IMR-90 (cell line): ENCODE measurements at regions not wholly inside any gene's neighbourhood (a gene's known extent, or its start where the extent isn't known, plus 50 kb on each side); places are given as distances from the start of the nearest gene placed in this dataset.

ENCODE experiments used
- BHLHE40 ChIP-seq: fragments of 150-350 bp; IDR thresholded peaks from 2 replicates; pipeline ENCODE4 v1.6.1; 2016; ENCODE audit warnings: mild to moderate bottlenecking, low read depth, low read length
- CHD1 ChIP-seq: IDR thresholded peaks from 2 replicates; pipeline ENCODE4 v1.6.1; 2012; ENCODE audit warnings: low read depth, low read length, improper control_type of control experiment
- CTCF ChIP-seq: conservative IDR thresholded peaks from 2 replicates; pipeline ENCODE4 v1.5.1; 2012; ENCODE audit warnings: mild to moderate bottlenecking, low read depth, low read length, improper control_type of control experiment
- ELK1 ChIP-seq: fragments of 150-350 bp; IDR thresholded peaks from 2 replicates; pipeline ENCODE4 v1.6.1; 2016; ENCODE audit warnings: low read depth, mild to moderate bottlenecking, low read length, moderate library complexity, borderline replicate concordance
- MAZ ChIP-seq: IDR thresholded peaks from 2 replicates; pipeline ENCODE4 v1.6.1; 2012; ENCODE audit warnings: low read depth, mild to moderate bottlenecking, low read length, improper control_type of control experiment, moderate library complexity, borderline replicate concordance
- MXI1 ChIP-seq: IDR thresholded peaks from 2 replicates; pipeline ENCODE4 v1.6.1; 2012; ENCODE audit warnings: low read depth, mild to moderate bottlenecking, low read length, moderate library complexity, borderline replicate concordance
- NFE2L2 ChIP-seq: fragments of 150-350 bp; IDR thresholded peaks from 2 replicates; pipeline ENCODE4 v1.6.1; 2016; ENCODE audit warnings: low read depth, mild to moderate bottlenecking, low read length
- POLR2A ChIP-seq: IDR thresholded peaks from 2 replicates; pipeline ENCODE4 v1.6.1; 2012; ENCODE audit warnings: mild to moderate bottlenecking, low read depth, low read length
- RAD21 ChIP-seq: IDR thresholded peaks from 2 replicates; pipeline ENCODE4 v1.6.1; 2012; ENCODE audit warnings: low read length, improper control_type of control experiment
- RCOR1 ChIP-seq: IDR thresholded peaks from 2 replicates; pipeline ENCODE4 v1.6.1; 2012; ENCODE audit warnings: mild to moderate bottlenecking, low read length, improper control_type of control experiment; ENCODE audit not compliant: insufficient replicate concordance
- RFX5 ChIP-seq: IDR thresholded peaks from 2 replicates; pipeline ENCODE4 v1.8.0; 2012; ENCODE audit warnings: low read depth, mild to moderate bottlenecking, low read length, moderate library complexity
- SMC3 ChIP-seq: fragments of 150-350 bp; IDR thresholded peaks from 2 replicates; pipeline ENCODE4 v1.6.1; 2016; ENCODE audit warnings: low read depth, mild to moderate bottlenecking, antibody characterized with exemption, low read length, moderate library complexity
- TF ChIP-seq, protein P1 (sequence below): fragments of 150-350 bp; IDR thresholded peaks from 2 replicates; pipeline ENCODE4 v1.6.1; 2017; ENCODE audit warnings: mild to moderate bottlenecking, antibody characterized with exemption, low read length, low read depth

GRCh38 chr3:66609660-66610561 is 109.1 kb upstream of the LRIG1 start:
- TF ChIP-seq SMC3 (no peak), CTCF (no peak), ELK1 (no peak), POLR2A (no peak), BHLHE40 (no peak), RAD21 (no peak), MXI1 (no peak), MAZ (no peak), NFE2L2 (no peak), RCOR1 (no peak), RFX5 (no peak), CHD1 (no peak)
- TF ChIP-seq, protein P1, sequence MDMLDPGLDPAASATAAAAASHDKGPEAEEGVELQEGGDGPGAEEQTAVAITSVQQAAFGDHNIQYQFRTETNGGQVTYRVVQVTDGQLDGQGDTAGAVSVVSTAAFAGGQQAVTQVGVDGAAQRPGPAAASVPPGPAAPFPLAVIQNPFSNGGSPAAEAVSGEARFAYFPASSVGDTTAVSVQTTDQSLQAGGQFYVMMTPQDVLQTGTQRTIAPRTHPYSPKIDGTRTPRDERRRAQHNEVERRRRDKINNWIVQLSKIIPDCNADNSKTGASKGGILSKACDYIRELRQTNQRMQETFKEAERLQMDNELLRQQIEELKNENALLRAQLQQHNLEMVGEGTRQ, result no peak
